HG03354 (cell line): ENCODE measurements at regions not wholly inside any gene's neighbourhood (a gene's known extent, or its start where the extent isn't known, plus 50 kb on each side); places are given as distances from the start of the nearest gene placed in this dataset.

Experiments
- ATAC-seq: cut with Tn5 transposase; IDR thresholded peaks from one replicate; pipeline ENCODE4 v1.9.1; 2021; ENCODE audit warnings: mild to moderate bottlenecking; ENCODE audit not compliant: unreplicated experiment, poor library complexity, severe bottlenecking

DNA sequence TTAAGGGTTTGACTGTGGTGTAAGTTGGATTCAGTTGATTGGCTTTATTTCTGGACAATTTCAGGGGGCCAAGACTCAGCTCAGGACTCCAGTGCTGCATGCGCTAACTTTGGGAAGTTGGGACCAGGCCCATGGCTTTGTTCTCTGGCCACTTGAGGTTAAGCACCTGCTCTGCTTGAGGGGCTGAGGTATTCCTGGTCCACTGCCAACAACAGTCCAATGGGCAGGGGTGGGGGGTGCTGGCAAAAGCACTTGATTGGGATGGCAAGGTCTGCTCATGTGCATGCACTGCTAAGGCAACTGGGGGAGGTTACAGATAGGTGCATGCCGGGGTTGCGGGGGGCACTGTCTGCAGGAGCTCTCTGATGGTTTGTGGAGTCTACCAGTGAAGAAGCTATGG, 52.6 kb upstream of the ASB17 start:
- no peak for ATAC-seq

DNA sequence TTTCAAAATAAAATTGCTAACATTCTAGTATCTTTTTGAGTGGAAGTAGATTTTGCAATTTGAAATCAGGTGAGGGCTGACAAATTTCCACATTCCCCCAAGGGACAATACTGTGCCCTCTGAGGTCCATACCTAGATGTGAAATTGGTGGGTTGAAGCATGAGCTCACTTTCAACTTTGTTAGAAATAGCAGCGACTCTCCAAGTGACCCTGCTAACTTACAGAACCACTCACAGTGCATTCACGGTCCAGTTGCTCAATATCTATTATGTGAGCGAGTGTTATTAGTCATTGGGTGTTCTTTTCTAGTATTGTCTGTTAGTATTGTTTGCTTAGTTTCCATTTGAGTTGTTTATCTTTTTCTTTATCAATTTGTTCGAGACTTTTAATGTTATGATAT, 53.6 kb upstream of the ASB17 start:
- ATAC-seq = peak; percentile 87

- ATAC-seq = no peak
Measured at GRCh38 chr1:75986478-75986877, 54.3 kb upstream of the ASB17 start.

- no peak for ATAC-seq
Measured at GRCh38 chr1:75989121-75989520, 56.9 kb upstream of the ASB17 start.

DNA sequence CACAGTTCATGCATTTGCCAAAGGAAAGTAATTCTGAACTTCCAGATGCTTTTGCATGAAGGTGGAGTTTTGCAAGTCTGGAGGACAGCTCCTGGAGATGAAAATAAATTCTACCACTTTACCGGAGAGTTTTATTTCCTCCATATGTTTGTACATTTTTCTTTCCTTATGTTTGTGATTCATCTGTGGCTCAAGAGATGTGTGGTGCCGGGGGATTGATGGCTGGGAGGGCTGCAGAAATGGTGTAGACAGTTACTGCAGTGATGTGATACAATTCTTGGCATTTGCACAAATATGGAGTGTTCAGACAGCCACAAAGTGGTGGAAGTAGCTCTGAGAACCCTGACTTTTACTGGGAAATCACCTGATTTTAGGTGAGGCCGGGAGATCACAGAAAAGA, 58.5 kb upstream of the ASB17 start:
- ATAC-seq = no peak

GRCh38 chr1:75991497-75992114, 59.4 kb upstream of the ASB17 start:
- ATAC-seq = peak; percentile 89

- ATAC-seq = no peak
Measured at GRCh38 chr1:75992312-75992711, 60.1 kb upstream of the ASB17 start.

DNA sequence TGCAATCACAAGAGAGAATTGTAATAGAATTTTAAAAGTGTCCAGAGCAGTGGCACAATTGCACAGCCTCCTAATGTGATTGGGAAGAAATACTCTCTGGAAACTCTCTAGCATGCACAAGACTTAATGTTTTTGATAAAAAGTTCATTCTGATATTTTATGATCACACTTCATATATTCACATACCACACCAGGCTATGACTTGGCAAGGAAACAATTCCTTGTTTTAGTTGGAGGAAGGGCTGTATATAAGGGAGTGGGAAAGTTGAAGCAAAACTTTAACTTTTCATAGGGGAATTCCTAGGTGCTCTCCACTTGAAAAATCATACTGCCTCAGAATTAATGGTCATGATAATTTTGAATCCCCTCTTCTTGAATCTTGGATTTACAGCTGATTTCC, 61.5 kb upstream of the ASB17 start:
- no peak for ATAC-seq

- ATAC-seq = no peak
Measured at GRCh38 chr1:75996196-75996595, 64.0 kb upstream of the ASB17 start.

- ATAC-seq = no peak
Measured at GRCh38 chr1:75999034-75999433, 66.8 kb upstream of the ASB17 start.

GRCh38 chr1:76003946-76004345, 70.6 kb upstream of the ST6GALNAC3 start:
- ATAC-seq = no peak

GRCh38 chr1:76005765-76006164, 68.8 kb upstream of the ST6GALNAC3 start:
- ATAC-seq = no peak

- no peak for ATAC-seq
Measured at GRCh38 chr1:76006234-76006633, 68.3 kb upstream of the ST6GALNAC3 start.

- no peak for ATAC-seq
Measured at GRCh38 chr1:76010802-76011201, 63.7 kb upstream of the ST6GALNAC3 start.

DNA sequence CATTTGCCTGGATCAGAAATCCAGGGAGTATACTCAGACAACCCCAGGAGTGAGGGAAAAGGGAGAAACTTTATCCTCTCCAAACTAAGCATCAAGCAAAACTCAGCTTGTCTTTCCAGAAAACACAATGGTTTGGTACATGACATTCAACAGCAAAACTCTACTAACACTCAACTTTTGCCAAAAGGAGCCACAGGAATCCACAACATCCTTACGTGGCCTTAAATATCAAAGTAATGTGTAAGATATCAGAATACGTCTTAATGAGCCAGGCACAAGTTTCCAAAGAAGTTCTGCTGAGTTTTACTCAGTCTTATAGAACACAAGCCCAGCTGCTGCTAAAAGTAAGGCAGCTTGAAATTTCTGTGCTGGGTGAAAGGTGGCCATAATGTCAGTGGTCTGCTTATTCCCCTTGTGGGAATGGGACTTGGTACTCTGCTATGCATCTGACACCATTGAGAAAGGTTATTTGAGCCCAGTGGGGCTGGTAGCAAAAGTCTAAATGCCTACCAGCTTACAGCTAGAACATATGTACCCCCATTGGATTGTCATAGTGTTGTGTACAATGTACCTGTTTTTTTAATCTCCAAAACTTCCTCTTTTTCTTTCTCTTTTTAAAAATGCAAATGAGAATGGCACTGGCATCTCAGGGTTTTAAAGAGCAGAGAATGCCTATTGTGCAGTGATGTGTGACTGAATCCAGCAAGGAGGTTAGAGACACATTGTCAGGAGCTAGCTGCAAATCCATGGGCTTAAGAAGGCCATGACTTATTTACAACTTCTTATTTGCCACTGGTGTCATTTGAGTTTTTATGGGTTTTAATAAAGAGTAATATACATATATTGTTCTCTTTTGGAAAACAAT, 62.0 kb upstream of the ST6GALNAC3 start:
- ATAC-seq = no peak

DNA sequence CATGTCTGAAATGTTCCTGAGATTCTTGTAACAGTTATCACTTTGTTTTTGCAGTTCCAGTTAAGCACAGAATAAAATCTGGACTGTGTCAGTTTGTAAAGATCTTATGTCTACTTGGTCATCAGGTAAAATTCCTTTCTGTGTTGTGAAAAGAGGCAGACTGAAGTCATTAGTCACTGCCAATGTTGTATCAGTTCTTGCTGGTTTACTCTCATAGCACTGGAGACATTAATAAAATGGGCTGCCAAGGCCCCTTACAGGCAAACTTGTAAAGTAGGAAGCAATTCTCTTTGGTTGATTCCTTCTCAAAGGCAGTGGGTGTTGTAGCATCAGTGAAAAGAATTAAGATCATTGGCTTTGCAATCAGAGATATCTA, 61.4 kb upstream of the ST6GALNAC3 start:
- ATAC-seq = no peak

DNA sequence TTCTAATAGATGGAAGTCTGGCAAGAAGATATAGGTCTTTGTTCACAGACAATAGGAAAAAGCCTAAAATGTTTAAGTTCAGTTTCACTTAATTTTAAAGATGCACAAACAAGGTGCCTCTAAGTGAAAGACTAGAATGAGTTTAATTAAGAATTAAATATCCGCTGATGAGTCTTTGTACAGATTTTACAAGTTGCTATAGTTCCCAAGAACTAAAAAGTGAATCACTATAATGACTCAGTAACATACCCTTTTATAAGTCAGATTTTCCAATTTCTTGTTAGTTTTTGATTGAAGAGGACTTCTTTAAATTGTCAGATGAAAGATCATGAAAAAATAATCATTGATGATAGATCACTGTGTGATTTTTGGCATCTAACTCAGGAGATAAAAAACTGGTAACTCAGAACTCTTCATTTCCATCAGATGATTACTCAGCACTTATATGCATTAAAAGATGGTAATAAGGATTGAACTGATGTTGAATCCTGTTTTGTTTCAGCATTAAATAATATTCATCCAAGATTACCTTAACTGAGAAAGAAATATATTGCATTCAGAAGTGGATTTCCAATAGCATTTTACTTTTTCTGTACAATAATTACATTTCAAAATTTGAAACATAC, 59.0 kb upstream of the ST6GALNAC3 start:
- no peak for ATAC-seq

DNA sequence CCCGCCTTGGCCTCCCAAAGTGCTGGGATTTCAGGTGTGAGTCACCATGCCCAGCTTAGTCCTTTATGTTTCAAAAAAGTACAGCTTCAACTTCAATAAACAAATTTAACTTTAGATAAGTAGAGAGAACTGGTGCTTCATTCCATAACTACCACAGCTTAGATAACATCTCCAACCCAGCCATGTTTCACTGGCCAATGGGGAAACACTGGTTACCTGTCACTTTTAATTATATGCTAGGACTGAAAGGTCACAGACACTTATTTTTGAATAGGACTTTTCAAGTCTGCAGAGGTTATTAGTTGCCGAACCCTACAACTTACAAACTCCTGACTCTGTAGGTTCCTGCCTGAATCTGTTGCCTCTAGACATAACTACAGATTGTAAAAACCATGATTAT, 56.5 kb upstream of the ST6GALNAC3 start:
- ATAC-seq = no peak

DNA sequence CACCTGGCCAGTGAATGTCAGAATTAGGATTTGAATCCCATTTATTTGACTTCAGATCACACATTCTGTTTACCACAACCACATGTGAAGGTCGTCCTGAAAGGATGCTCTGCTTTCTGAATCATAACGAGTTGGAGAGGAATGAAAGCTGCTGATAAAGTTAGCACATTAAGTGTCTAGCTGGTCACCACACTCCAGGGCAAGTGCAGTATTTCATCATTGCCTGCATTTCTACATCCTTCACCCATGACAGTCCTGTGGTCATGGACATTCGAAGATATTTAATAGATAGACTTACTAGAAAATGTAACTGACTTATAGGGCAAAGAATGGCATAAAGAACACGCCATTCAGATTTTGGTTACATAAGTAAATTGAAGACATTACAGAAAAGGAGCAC, 52.7 kb upstream of the ST6GALNAC3 start:
- ATAC-seq = no peak

DNA sequence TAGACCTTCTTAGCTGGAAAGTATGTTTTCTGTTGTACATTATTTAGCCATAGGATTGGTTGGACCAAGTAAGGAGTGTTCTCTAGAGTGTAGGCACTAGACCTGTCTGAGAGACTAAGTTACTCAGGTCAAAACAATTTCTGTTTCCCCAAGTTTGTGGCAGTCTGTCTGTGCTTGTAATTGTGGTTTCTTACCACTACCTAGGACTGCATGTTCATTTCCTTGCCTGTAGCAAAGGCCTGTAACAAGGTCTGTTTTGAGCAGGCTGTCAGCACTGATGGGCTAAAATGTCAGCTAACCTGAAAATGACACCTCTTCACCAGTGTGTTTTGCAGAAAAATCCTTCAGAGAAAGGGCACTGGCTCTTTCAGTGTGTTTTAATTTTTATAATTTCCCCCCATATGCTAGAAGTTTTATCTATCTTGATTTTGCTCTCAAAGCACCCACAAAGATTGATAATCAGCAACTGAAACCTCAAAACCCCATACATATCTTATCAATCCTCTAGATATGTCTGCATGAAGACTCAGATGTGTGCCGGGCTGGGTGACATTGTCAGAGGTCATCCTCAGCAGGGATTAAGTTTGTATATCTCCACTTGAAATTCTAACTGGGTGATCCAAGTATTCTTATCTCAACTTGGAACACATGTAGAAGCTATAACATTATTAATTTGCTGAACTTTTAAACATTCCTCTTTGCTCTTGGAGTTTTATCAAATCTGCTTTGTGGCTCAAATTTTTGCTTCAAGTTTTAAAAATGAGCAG, 50.7 kb upstream of the ST6GALNAC3 start:
- no peak for ATAC-seq
